ENCODE measurements at regions not wholly inside any gene's neighbourhood (a gene's known extent, or its start where the extent isn't known, plus 50 kb on each side); places are given as distances from the start of the nearest gene placed in this dataset.

GRCh38 chr2:146944601-146945000 is 900.2 kb upstream of the ACVR2A start:
- TF ChIP-seq SIN3A (IDR thresholded peaks at IDR 0.05; ENCODE audit: borderline replicate concordance, insufficient read depth, low read depth, low read length) (no peak), CTCF (IDR thresholded peaks at IDR 0.05) (no peak), TCF7L2 (IDR thresholded peaks at IDR 0.05; ENCODE audit: low read depth, low read length) (no peak), REST (IDR thresholded peaks at IDR 0.05; ENCODE audit: insufficient read depth in 1 of 2, low read depth in 2 of 2, low read length in 1 of 2) (no peak), POLR2AphosphoS5 (IDR thresholded peaks at IDR 0.05; ENCODE audit: low read depth, low read length) (no peak)
- CTCF ChIA-PET = no interaction called here
- POLR2A ChIA-PET = no interaction called here
- no peak for ATAC-seq
- DNase-seq (ENCODE audit: low read depth, low spot score) = no peak
- in situ Hi-C loops (cut with HindIII; ENCODE audit: low pct_unique_long_range_greater_than_20kb, low sequenced_read_pairs) = no loop called here
- no TSS peak for BruUV-seq (replicated peaks)
- intact Hi-C loops (cut with micrococcal nuclease; ENCODE audit: unreplicated experiment) = no loop called here
- no peaks in the 10 kb centered on the region for H3K4me1 ChIP-seq (ENCODE audit: control insufficient read depth, insufficient read depth, low read length)
- H3K27me3 ChIP-seq (ENCODE audit: control insufficient read depth, insufficient read depth, low read length) = no peaks in the 10 kb centered on the region
- H3K4me3 ChIP-seq (ENCODE audit: low read depth in 2 of 2, low read length in 2 of 2) = no peak overlapping the region
- no peak overlapping the region for H3K27ac ChIP-seq (ENCODE audit: low read length)
- H3K9me3 ChIP-seq (ENCODE audit: control insufficient read depth, insufficient read depth, low read depth, low read length) = no peaks in the 10 kb centered on the region
- H3K36me3 ChIP-seq (ENCODE audit: control insufficient read depth, insufficient read depth, low read length) = no peaks in the 10 kb centered on the region

- Histone ChIP-seq H3K4me1 (ENCODE audit: control insufficient read depth, insufficient read depth, low read length) (no peaks in the 10 kb centered on the region), H3K27me3 (ENCODE audit: control insufficient read depth, insufficient read depth, low read length) (no peaks in the 10 kb centered on the region), H3K27ac (ENCODE audit: low read length) (no peak overlapping the region), H3K4me3 (ENCODE audit: low read depth in 2 of 2, low read length in 2 of 2) (no peak overlapping the region), H3K36me3 (ENCODE audit: control insufficient read depth, insufficient read depth, low read length) (no peaks in the 10 kb centered on the region), H3K9me3 (ENCODE audit: control insufficient read depth, insufficient read depth, low read depth, low read length) (no peaks in the 10 kb centered on the region)
- ChIA-PET CTCF (no interaction called here), POLR2A (no interaction called here)
- ATAC-seq (no peak), DNase-seq (ENCODE audit: low read depth, low spot score) (no peak)
- TF ChIP-seq SIN3A (IDR thresholded peaks at IDR 0.05; ENCODE audit: borderline replicate concordance, insufficient read depth, low read depth, low read length) (no peak), POLR2AphosphoS5 (IDR thresholded peaks at IDR 0.05; ENCODE audit: low read depth, low read length) (no peak), REST (IDR thresholded peaks at IDR 0.05; ENCODE audit: insufficient read depth in 1 of 2, low read depth in 2 of 2, low read length in 1 of 2) (no peak), CTCF (IDR thresholded peaks at IDR 0.05) (no peak), TCF7L2 (IDR thresholded peaks at IDR 0.05; ENCODE audit: low read depth, low read length) (no peak)
- BruUV-seq (replicated peaks) = no TSS peak
- intact Hi-C loops (cut with micrococcal nuclease; ENCODE audit: unreplicated experiment) = no loop called here
- in situ Hi-C loops (cut with HindIII; ENCODE audit: low pct_unique_long_range_greater_than_20kb, low sequenced_read_pairs) = no loop called here
Observed at GRCh38 chr2:146939991-146940685, 904.7 kb upstream of the ACVR2A start.
